ENCODE measurements at regions not wholly inside any gene's neighbourhood (a gene's known extent, or its start where the extent isn't known, plus 50 kb on each side); places are given as distances from the start of the nearest gene placed in this dataset.

DNA sequence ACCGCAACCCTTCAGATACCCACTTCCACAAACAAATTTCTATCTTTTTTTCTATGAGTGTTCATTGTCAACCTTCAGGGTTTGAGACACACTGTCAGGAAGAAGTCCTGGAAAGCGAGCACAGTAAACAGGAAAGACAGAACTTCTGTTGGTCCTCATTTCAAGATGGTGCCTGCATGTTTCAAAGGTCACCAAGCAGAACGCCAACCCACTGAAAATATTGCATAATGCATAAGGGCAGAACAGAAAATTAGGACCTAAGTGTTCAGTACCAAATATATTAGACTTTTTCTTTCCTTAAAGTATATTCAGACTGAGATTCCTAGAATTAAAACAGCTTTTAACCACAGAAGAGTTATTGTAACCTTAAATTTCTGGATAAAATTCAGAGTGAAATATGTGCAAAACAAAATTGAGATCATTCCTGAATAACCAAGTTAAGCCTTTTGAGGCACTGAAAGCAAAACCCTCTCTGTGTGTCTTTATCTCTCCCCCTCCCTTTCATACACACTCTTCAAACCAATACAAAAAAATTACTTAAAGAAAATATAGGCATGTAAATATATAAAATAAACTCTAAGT, 387.8 kb upstream of the THBS1 start:
- TF ChIP-seq CTCF (IDR thresholded peaks at IDR 0.05) = no peak
- TF ChIP-seq POLR2AphosphoS5 (IDR thresholded peaks at IDR 0.05) = no peak

Measured in transverse colon (tissue), 4 donors.